Activated CD4-positive, alpha-beta T cell treated with anti-CD3 and anti-CD28 coated beads, Interleukin-2, Interleukin-4, amounts not matched to agents 100 ng/mL and 50 ng/mL, durations not matched to agents 16 hours and 8 hours (primary cell): ENCODE measurements at regions not wholly inside any gene's neighbourhood (a gene's known extent, or its start where the extent isn't known, plus 50 kb on each side); places are given as distances from the start of the nearest gene placed in this dataset.

ENCODE experiments used
- DNase-seq: peaks from one replicate; pipeline ENCODE4 v3.0.0-alpha.2; 2020; ENCODE audit warnings: low spot score

GRCh38 chr19:28883241-28883693, 329.7 kb downstream of the UQCRFS1 start:
- DNase-seq, result no peak

- no peak for DNase-seq
Measured at GRCh38 chr19:28882818-28883217, 330.1 kb downstream of the UQCRFS1 start.

- no peak for DNase-seq
Measured at GRCh38 chr19:28881616-28882015, 331.3 kb downstream of the UQCRFS1 start.

- no peak for DNase-seq
Measured at GRCh38 chr19:28880735-28881401, 332.1 kb downstream of the UQCRFS1 start.

GRCh38 chr19:28878862-28879566, 333.9 kb downstream of the UQCRFS1 start:
- DNase-seq, result peak; percentile 57

- no peak for DNase-seq
Measured at GRCh38 chr19:28876609-28877123, 336.3 kb downstream of the UQCRFS1 start.

GRCh38 chr19:28874742-28875141, 338.2 kb downstream of the UQCRFS1 start:
- no peak for DNase-seq

- no peak for DNase-seq
Measured at GRCh38 chr19:28873301-28873700, 339.6 kb downstream of the UQCRFS1 start.

- DNase-seq, result no peak
Measured at GRCh38 chr19:28871099-28871725, 341.7 kb downstream of the UQCRFS1 start.

- DNase-seq, result no peak
Measured at GRCh38 chr19:28869459-28869858, 343.5 kb downstream of the UQCRFS1 start.

- no peak for DNase-seq
Measured at GRCh38 chr19:28868836-28869235, 344.1 kb downstream of the UQCRFS1 start.

- no peak for DNase-seq
Measured at GRCh38 chr19:28867978-28868377, 345.0 kb downstream of the UQCRFS1 start.

- DNase-seq, result no peak
Measured at GRCh38 chr19:28864577-28865042, 348.3 kb downstream of the UQCRFS1 start.

GRCh38 chr19:28864024-28864503, 348.9 kb downstream of the UQCRFS1 start:
- no peak for DNase-seq

- no peak for DNase-seq
Measured at GRCh38 chr19:28862238-28862637, 350.7 kb downstream of the UQCRFS1 start.

- DNase-seq, result no peak
Measured at GRCh38 chr19:28859811-28860210, 353.1 kb downstream of the UQCRFS1 start.

GRCh38 chr19:28858933-28859332, 354.0 kb downstream of the UQCRFS1 start:
- DNase-seq, result no peak

GRCh38 chr19:28857967-28858366, 355.0 kb downstream of the UQCRFS1 start:
- no peak for DNase-seq

GRCh38 chr19:28855216-28855615, 357.7 kb downstream of the UQCRFS1 start:
- no peak for DNase-seq

GRCh38 chr19:28847468-28847867, 365.5 kb downstream of the UQCRFS1 start:
- DNase-seq, result no peak

GRCh38 chr19:28846094-28846812, 366.7 kb downstream of the UQCRFS1 start:
- no peak for DNase-seq
